ENCODE measurements at regions not wholly inside any gene's neighbourhood (a gene's known extent, or its start where the extent isn't known, plus 50 kb on each side); places are given as distances from the start of the nearest gene placed in this dataset.

GRCh38 chr9:14452539-14452938 is 138.6 kb upstream of the NFIB start:
- Histone ChIP-seq H3K4me3 (ENCODE audit: low read depth, low read length) (no peak overlapping the region), H3K9me3 (no peaks in the 10 kb centered on the region), H3K27me3 (no peaks in the 10 kb centered on the region), H3K4me1 (peaks cover 6% of the 10 kb centered on the region), H3K36me3 (no peaks in the 10 kb centered on the region)
- no peak for TF ChIP-seq CTCF (IDR thresholded peaks at IDR 0.05; ENCODE audit: low read depth, low read length)
- no peak for DNase-seq

GRCh38 chr9:14451949-14452348 is 138.0 kb upstream of the NFIB start:
- no peaks in the 10 kb centered on the region for H3K27me3 ChIP-seq
- peaks cover 6% of the 10 kb centered on the region for H3K4me1 ChIP-seq
- no peak for DNase-seq
- no peaks in the 10 kb centered on the region for H3K9me3 ChIP-seq
- H3K36me3 ChIP-seq, result no peaks in the 10 kb centered on the region
- H3K4me3 ChIP-seq (ENCODE audit: low read depth, low read length), result no peak overlapping the region
- no peak for TF ChIP-seq CTCF (IDR thresholded peaks at IDR 0.05; ENCODE audit: low read depth, low read length)

- no peaks in the 10 kb centered on the region for H3K27me3 ChIP-seq
- no peak for TF ChIP-seq CTCF (IDR thresholded peaks at IDR 0.05; ENCODE audit: low read depth, low read length)
- no peaks in the 10 kb centered on the region for H3K9me3 ChIP-seq
- H3K36me3 ChIP-seq, result no peaks in the 10 kb centered on the region
- H3K4me3 ChIP-seq (ENCODE audit: low read depth, low read length), result no peak overlapping the region
- no peaks in the 10 kb centered on the region for H3K4me1 ChIP-seq
- DNase-seq, result no peak
These were observed 133.2 kb upstream of the NFIB start for GRCh38 chr9:14447103-14447502.

- no peak for TF ChIP-seq CTCF (IDR thresholded peaks at IDR 0.05; ENCODE audit: low read depth, low read length)
- no peaks in the 10 kb centered on the region for H3K27me3 ChIP-seq
- H3K4me1 ChIP-seq, result no peaks in the 10 kb centered on the region
These were observed 132.0 kb upstream of the NFIB start for GRCh38 chr9:14445946-14446345.

GRCh38 chr9:14442956-14443355 is 129.0 kb upstream of the NFIB start:
- H3K4me3 ChIP-seq (ENCODE audit: low read depth, low read length), result no peak overlapping the region
- peaks cover 12% of the 10 kb centered on the region for H3K4me1 ChIP-seq
- H3K27me3 ChIP-seq, result no peaks in the 10 kb centered on the region
- DNase-seq, result no peak
- no peak for TF ChIP-seq CTCF (IDR thresholded peaks at IDR 0.05; ENCODE audit: low read depth, low read length)
- no peaks in the 10 kb centered on the region for H3K36me3 ChIP-seq
- H3K9me3 ChIP-seq, result no peaks in the 10 kb centered on the region

More at GRCh38 chr9:14445946-14446345, 132.0 kb upstream of the NFIB start:
- H3K9me3 ChIP-seq, result no peaks in the 10 kb centered on the region
- H3K4me3 ChIP-seq (ENCODE audit: low read depth, low read length), result no peak overlapping the region
- no peak for DNase-seq
- no peaks in the 10 kb centered on the region for H3K36me3 ChIP-seq

GRCh38 chr9:14441976-14442651 is 128.2 kb upstream of the NFIB start:
- no peaks in the 10 kb centered on the region for H3K27me3 ChIP-seq
- H3K9me3 ChIP-seq, result no peaks in the 10 kb centered on the region
- no peak overlapping the region for H3K4me3 ChIP-seq (ENCODE audit: low read depth, low read length)
- H3K36me3 ChIP-seq, result no peaks in the 10 kb centered on the region
- TF ChIP-seq CTCF (IDR thresholded peaks at IDR 0.05; ENCODE audit: low read depth, low read length), result peak; percentile 54
- peak; percentile 59 for DNase-seq
- peaks cover 15% of the 10 kb centered on the region for H3K4me1 ChIP-seq

All from BE2C (cell line).